ENCODE measurements at regions not wholly inside any gene's neighbourhood (a gene's known extent, or its start where the extent isn't known, plus 50 kb on each side); places are given as distances from the start of the nearest gene placed in this dataset.

DNA sequence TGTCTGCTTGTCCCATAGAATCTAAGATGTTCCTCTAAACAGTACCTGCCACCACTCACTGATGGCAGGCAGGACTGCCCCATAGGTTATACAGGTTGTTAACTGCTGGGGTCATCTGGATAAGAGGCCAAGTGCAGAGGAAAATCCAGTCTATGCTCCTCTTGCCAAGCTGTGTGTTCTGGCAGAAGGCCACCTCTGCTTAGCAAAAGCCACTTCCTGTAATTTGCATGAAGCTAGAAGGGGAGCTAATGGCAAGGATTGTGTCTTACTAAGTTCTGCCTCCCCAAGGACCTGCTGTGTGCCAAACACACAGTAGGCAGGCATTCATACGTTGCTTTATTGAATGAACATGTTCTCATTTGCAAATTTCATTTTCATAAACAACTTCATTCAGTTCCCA, 445.4 kb downstream of the BCL11B start:
- no peak for DNase-seq

GRCh38 chr14:98834119-98834518, 437.9 kb downstream of the BCL11B start:
- DNase-seq, result no peak

- DNase-seq, result no peak
Measured at GRCh38 chr14:98835051-98835824, 436.8 kb downstream of the BCL11B start.

DNA sequence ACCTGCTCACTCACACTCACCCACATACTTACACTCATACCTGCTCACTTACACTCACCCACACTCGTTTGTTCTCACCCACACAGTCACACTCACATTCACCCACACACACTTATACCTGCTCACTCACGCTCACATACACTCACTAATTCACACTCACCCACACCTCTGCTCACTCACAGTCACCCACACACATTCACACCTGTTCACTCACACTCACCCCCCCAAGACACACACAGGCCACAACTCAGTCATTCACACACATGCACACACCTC, 436.2 kb downstream of the BCL11B start:
- no peak for DNase-seq

GRCh38 chr14:98840091-98840490, 431.9 kb downstream of the BCL11B start:
- no peak for DNase-seq

- DNase-seq, result no peak
Measured at GRCh38 chr14:98840511-98840910, 431.5 kb downstream of the BCL11B start.

DNA sequence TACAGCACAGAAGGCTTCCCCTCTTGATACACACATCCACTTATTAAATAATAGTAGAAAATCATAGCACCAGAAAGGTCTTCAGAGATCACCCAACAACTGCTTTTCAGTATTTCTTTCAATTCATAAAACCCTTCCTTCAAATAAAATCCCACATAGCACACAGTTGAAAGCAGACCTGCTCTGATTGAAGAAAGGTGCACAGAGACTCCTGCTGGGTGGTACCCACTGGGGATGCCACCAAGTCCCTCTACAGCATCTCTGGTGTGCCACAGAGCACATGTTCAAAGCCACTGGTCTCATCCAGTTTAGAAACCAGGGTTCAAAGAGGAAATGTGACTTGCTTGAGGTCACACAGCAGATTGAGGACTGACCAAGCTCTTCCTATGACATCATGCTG, 427.5 kb downstream of the BCL11B start:
- DNase-seq, result no peak

DNA sequence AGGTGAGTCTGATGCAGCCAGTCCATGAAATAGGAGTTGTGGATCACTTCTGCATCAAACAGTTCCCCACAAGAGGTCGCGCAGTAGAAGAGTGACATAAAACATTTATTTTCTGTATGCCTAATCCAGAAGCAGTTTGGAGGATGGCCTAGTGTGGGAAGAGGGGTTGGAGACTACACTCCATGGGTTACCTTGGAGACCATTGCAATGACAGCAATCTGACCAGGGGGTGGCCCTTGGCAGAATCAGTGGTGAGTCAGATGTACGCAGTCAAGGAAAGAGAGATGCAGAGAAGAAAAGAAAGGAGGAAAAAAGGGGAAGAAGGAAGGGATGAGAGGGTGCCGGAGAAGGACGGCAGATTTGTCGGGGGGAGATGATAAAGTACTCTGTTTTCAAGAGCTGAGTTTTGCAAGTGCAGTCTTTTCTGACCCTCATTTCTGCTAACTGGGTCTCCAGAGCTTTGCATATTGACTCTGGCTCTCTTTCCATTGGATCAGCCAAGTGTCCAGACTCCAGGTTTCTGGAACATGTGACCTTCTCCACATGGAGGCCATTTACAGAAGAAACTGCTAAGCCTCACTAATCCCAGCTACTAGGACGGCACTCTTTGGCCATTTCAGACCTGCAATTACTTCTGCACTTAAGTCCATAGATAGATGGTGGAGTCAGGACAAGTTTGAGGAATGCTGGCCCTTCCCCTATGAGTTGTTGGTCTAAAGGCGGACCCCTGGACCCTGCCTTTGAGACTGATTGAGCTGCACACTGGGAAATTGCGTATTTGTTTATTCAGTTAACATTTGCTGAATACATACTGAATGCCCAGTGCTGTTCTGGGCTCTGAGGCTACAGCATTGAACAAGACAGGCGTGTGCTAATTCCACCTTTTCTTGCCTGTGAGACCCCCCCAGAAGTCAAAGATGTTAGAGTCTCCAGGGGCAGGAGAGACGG, 424.2 kb downstream of the BCL11B start:
- DNase-seq, result no peak

DNA sequence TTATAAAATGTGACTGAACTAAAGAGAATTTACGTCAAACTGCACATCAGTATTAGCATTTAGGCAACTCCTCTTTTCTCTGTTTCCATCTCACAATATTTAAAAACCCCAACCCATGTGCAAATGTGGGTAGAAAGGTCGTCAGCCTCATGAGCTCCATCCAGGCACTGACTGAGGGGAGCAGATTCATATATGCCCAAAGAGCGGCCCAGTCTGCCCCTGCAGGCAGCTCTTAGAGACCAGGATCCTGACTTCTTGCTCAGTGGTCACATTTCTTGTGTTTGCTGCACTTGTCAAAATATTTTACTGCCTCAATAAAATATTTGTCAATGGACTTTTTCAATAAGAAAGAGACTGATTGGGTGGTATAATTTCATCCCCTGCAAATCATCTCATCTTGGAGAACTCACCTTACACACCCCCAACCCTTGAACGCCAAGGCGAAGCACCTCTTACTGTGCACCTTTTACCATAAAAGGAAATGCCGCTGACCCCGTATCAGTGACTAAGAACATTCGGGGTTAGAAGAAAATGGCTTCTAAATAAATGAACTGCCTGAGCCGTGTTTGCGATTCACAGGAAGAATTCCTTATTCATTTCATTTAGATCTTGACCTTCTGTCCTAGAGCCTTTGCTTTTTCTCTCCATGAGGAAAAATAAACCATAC, 418.8 kb downstream of the BCL11B start:
- no peak for DNase-seq

DNA sequence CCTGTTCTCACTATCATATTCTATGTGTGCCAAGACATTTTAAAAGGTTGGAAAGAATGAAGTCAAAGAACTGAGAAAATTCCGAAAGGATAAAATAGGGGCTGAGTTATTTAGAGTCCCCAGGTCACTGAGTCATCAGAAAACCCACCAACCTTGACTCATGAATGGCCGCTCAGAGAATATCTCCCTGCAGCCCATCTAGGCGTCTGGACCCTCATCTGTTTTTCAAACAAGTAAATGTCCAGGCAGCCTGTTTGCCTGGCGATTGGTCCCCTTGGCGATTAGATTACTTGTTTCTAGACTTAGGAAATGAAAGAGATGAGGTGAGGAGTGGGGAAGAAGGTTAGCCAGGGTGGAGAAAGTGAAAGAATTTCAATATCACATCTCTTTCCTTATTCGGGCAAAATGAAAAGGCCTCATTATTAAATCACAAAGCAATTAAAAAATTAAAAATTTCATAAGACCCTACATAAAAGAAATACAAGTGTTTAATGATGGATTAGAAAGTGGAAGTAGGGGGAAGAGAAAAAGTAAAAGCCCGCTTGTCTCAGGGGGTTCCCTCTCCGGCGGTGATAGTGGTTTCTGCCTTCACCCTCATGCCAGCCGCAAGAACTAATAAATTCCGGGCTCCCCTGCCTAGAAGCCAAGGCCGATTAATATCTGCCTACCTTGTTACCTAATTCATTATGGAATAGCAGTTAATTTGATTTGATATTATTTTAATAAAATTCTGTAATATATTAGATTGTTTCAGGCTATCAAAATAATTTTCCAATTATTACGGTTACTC, 415.9 kb downstream of the BCL11B start:
- DNase-seq, result no peak

DNA sequence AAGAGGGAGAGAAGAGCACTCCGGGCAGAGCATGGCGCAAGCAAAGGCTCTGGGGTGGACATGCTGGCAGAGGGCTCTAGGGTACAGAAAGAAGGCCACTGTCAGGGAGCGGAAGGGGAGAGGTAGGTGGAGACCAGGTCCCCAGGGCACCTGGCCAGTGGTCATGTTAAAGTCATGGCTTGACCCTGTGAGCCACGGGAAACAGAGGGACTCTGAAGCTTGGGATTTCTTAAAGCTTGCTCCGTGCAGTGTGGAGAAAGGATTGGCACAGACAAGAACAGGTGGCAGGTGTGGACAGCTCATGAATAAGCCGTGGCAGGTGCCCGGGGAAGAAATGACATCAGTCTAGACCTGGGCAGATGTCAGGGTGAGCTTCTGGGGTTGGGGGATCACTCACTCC, 413.8 kb downstream of the BCL11B start:
- no peak for DNase-seq

DNA sequence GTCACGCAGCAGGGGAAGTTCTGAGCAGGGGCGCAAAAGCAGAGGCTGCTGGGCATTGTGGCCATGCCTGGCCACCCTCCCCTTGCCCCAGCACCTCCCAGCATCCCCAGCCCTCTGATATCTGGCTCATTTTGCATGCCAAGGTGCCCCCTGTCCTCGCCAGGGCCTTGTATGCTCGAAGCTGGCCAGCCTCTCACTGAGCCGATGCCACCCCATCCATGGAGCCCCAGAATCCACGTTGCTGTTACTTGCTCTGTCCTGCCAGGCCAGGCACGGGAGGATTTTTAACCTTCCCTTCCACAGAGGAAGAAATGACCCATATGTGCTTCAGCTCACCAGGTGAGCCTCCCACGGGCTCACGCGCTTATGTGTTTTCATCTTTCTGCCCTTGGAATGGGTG, 413.4 kb downstream of the BCL11B start:
- DNase-seq, result no peak

DNA sequence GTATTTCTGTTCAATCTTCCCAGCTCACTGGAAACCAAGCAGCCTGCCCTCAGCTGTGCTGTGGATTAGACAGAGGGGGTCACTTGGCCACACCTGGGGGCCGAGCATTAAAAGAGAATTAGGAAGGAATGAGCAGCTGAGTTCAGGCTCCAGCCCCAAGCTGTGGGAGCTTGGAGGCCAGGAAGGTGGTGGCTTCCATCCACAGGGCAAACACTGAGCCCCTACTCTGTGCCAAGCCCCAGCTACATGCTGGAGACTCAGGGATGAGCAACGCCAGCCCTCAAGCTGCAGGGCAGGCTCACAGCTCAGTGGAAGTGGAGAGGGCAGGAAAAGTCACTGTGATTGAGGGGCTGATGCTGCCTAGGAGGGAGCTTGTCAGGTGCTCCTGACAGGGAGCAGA, 412.7 kb downstream of the BCL11B start:
- DNase-seq, result no peak

- no peak for DNase-seq
Measured at GRCh38 chr14:98864211-98864610, 407.8 kb downstream of the BCL11B start.

DNA sequence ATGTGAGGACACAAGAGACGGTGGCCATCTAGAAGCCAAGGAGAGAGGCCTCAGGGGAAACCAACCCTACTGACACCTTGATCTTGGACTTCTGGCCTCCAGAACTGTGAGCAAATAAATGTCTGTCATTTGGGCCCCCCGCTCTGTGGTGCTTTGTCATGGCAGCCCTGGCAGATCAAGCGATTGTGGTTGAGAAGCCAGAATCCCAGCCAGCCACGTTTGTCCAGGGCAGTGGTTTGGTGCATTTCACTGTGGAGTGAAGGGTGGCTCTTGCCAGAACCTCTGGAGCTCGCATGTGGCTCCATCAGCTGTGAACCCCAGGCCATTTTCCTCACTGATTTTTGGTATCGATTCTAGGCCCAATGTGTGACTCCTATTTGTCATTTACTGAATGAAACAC, 404.9 kb downstream of the BCL11B start:
- no peak for DNase-seq

DNA sequence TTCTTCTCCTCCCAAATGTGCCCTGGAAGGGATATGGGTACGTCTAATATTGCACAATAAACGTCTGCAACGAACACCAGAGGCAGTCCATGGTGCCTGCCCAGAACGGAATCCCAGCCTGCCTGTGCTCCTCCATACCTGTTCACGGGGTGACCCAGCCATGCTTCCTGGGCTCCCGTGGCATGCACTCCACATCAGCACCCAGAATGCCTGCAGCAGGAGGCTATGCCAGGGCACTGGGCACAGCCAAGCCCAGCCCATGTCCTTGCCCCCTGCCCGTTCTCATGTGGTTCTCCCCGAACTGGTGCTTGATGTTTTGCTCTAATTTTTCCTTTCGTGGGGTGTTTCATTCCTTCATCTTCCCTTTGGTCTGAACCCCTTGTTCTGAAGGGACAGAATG, 404.3 kb downstream of the BCL11B start:
- DNase-seq, result no peak

- no peak for DNase-seq
Measured at GRCh38 chr14:98868866-98869265, 403.1 kb downstream of the BCL11B start.

DNA sequence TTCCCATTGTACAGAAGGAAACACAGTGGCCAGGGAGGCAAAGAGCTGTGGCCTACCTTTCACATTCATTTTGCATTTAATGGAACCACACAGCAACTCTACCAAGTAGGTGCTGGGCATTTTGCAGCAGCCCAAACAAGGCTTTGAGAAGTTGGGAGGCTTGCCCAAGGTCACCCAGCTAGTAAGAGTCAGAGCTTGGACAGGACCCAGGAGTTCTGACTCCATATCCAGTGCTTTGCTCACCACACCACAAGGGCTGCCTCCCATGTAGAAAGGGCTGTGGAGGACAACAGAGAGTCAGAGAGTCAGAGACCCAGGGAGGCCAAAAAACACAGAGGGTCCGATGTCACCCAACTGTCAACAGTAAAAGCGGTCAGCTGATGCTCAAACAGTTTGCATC, 400.2 kb downstream of the BCL11B start:
- DNase-seq, result no peak

DNA sequence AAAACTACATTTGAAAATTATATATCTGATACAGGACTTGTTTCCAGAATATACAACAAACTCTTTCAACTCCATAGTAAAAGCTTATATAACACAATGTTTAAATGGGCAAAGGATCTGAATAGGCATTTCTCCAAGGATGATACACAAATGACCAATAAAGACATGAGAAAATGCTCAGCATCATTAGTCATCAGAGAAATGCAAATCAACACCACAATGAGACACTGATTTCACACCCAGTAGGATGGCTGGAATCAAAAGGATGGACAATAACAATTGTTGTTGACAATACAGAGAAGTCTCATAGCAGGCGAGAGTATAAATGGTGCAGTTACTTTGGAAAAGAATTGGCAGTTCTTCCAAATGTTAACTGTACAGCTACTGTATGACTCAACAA, 394.9 kb downstream of the BCL11B start:
- no peak for DNase-seq

- no peak for DNase-seq
Measured at GRCh38 chr14:98878282-98878681, 393.7 kb downstream of the BCL11B start.

GRCh38 chr14:98886982-98887381, 385.0 kb downstream of the BCL11B start:
- DNase-seq, result no peak

DNA sequence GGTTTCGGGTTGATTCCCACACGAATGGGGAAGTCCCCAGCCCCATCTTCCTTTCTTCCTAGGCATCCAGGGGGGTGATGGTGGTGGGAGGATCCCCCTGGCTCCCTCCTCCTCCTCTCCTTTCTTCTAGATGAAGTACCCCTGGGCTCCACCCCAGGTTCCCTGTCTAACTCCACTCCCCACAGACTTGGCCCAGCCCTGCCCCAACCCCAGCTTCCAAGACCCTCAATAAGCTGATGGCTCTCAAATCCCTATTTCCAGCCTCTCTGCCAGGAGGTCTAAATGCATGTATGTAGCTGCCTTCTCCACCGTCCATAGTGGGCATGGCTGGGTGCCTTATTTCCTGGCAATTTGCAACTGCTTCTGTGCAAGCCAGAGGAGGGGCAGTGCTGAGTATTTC, 383.7 kb downstream of the BCL11B start:
- DNase-seq, result no peak

Data from inflammatory macrophage treated with lipopolysaccharide for 1 hour (primary cell).